A673 (cell line): ENCODE measurements at regions not wholly inside any gene's neighbourhood (a gene's known extent, or its start where the extent isn't known, plus 50 kb on each side); places are given as distances from the start of the nearest gene placed in this dataset.

Source experiments
- BruUV-seq: library from RNA; stranded (reverse); fragments of 400-500 nt; replicated peaks from 2 replicates; lab custom pipeline; 2021; lab: Mats Ljungman, UMichigan
- CTCF ChIA-PET: fragments of 300-600 bp; sonication (Branson Sonifier 250); formaldehyde crosslinking; loops from one replicate; lab custom pipeline; 2022; ENCODE audit warnings: antibody characterized with exemption; lab: Charles Lee
- POLR2A ChIA-PET: fragments of 300-600 bp; sonication (Branson Sonifier 250); formaldehyde crosslinking; loops from one replicate; lab custom pipeline; 2022; ENCODE audit warnings: antibody characterized with exemption; ENCODE audit not compliant: low non-redundant PET; lab: Charles Lee
- DNase-seq: peaks from one replicate; pipeline ENCODE4 v3.0.0-alpha.2; 2015; ENCODE audit warnings: low spot score
- H3K27ac ChIP-seq: fragments of 200-600 bp; sonication (generic); 2 replicates; pipeline ENCODE4 v1.5.1; 2016; ENCODE audit warnings: mixed run types, low read depth, mild to moderate bottlenecking, mixed read lengths, antibody characterized with exemption, low read length; ENCODE audit not compliant: poor library complexity, severe bottlenecking
- H3K27me3 ChIP-seq: fragments of 200-600 bp; sonication (generic); replicated peaks from 2 replicates; pipeline ENCODE4 v1.6.1; 2017; ENCODE audit warnings: mixed run types, low read depth, mild to moderate bottlenecking, mixed read lengths, antibody characterized with exemption, low read length; ENCODE audit not compliant: insufficient read depth, poor library complexity
- H3K36me3 ChIP-seq: fragments of 200-600 bp; sonication (generic); 2 replicates; pipeline ENCODE4 v1.6.1; 2016; ENCODE audit warnings: mixed run types, mild to moderate bottlenecking, mixed read lengths, antibody characterized with exemption, low read length; ENCODE audit not compliant: insufficient read depth, poor library complexity, severe bottlenecking
- H3K4me1 ChIP-seq: fragments of 200-600 bp; sonication (generic); 2 replicates; pipeline ENCODE4 v1.6.1; 2017; ENCODE audit warnings: mixed run types, mild to moderate bottlenecking, mixed read lengths, antibody characterized with exemption, low read length; ENCODE audit not compliant: insufficient read depth, poor library complexity, severe bottlenecking
- H3K4me3 ChIP-seq: fragments of 200-600 bp; sonication (generic); 2 replicates; pipeline ENCODE4 v1.5.1; 2016; ENCODE audit warnings: low read depth, mixed run types, mild to moderate bottlenecking, mixed read lengths, low read length; ENCODE audit not compliant: poor library complexity, severe bottlenecking
- H3K9me3 ChIP-seq: fragments of 200-600 bp; sonication (generic); 2 replicates; pipeline ENCODE4 v1.6.1; 2016; ENCODE audit warnings: mixed run types, low read depth, mild to moderate bottlenecking, mixed read lengths, antibody characterized with exemption, low read length; ENCODE audit not compliant: poor library complexity, severe bottlenecking
- EZH2 ChIP-seq: fragments of 200-600 bp; sonication (generic); IDR thresholded peaks from 2 replicates; pipeline ENCODE4 v1.6.1; 2017; ENCODE audit warnings: borderline replicate concordance, low read depth, mild to moderate bottlenecking, mixed read lengths, antibody characterized with exemption, low read length; ENCODE audit not compliant: poor library complexity, severe bottlenecking
- intact Hi-C: fragments of 100-400 bp; cut with micrococcal nuclease; formaldehyde crosslinking; loops from one replicate; pipeline ENCODE4 v1.10.0; 2022; ENCODE audit not compliant: unreplicated experiment
- TF ChIP-seq, protein P1 (sequence below): fragments of 300-800, 200-600 bp; sonication (generic); conservative IDR thresholded peaks from 2 replicates; pipeline ENCODE4 v1.5.1; 2017; ENCODE audit warnings: low read depth, mild to moderate bottlenecking, antibody characterized with exemption, low read length, moderate library complexity, mixed read lengths

GRCh38 chr4:23539969-23540569, 349.8 kb downstream of the PPARGC1A start:
- ChIA-PET POLR2A (no interaction called here), CTCF (no interaction called here)
- Histone ChIP-seq H3K27me3 (no peaks in the 10 kb centered on the region), H3K36me3 (no peaks in the 10 kb centered on the region), H3K4me1 (no peaks in the 10 kb centered on the region), H3K9me3 (peaks cover 43% of the 10 kb centered on the region), H3K27ac (no peak overlapping the region), H3K4me3 (no peak overlapping the region)
- no TSS peak for BruUV-seq
- TF ChIP-seq, protein P1, sequence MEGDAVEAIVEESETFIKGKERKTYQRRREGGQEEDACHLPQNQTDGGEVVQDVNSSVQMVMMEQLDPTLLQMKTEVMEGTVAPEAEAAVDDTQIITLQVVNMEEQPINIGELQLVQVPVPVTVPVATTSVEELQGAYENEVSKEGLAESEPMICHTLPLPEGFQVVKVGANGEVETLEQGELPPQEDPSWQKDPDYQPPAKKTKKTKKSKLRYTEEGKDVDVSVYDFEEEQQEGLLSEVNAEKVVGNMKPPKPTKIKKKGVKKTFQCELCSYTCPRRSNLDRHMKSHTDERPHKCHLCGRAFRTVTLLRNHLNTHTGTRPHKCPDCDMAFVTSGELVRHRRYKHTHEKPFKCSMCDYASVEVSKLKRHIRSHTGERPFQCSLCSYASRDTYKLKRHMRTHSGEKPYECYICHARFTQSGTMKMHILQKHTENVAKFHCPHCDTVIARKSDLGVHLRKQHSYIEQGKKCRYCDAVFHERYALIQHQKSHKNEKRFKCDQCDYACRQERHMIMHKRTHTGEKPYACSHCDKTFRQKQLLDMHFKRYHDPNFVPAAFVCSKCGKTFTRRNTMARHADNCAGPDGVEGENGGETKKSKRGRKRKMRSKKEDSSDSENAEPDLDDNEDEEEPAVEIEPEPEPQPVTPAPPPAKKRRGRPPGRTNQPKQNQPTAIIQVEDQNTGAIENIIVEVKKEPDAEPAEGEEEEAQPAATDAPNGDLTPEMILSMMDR: no peak
- no peak for TF ChIP-seq EZH2
- no peak for DNase-seq
- intact Hi-C loops: no loop called here

DNA sequence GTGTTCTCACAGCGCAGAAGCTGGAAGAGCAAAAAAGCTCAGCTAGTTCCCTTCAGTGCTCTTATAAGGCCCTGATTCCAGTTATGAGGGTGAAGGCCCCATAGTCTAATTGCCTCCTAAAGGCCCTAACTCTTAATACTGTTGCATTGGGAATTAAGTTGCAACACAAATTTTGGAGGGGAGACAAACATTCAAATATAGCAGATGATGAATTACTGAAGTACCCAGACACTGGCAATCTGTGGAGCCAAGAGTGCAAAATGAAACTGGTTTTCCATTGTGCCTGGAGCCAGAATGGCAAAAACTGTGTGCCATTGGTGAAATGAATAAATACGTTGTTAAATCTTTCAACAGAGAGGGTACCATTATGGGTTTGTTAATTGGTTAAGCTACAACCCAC, 356.0 kb downstream of the PPARGC1A start:
- intact Hi-C loops: no loop called here
- Histone ChIP-seq H3K36me3 (no peaks in the 10 kb centered on the region), H3K9me3 (peaks cover 45% of the 10 kb centered on the region), H3K4me1 (no peaks in the 10 kb centered on the region), H3K27me3 (no peaks in the 10 kb centered on the region), H3K4me3 (no peak overlapping the region), H3K27ac (no peak overlapping the region)
- ChIA-PET POLR2A (no interaction called here), CTCF (no interaction called here)
- no peak for DNase-seq
- no TSS peak for BruUV-seq
- TF ChIP-seq, protein P1: no peak
- no peak for TF ChIP-seq EZH2

DNA sequence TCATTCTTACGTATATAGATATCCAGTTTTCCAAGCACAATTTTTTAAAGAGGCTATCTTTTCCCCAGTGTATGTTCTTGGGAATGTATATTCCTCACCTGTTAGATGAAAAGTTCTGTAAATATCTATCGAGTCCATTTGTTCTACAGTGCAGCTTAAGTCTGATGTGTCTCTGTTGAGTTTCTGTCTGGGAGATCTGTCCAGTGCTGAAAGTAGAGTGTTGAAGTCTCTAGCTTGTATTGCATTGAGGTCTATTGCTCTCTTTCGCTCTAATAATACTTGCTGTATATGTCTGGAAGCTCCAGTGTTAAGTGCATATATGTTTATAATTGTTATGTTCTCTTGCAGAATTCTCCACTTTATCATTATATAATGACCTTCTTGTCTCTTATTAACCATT, 373.1 kb downstream of the PPARGC1A start:
- Histone ChIP-seq H3K27me3 (no peaks in the 10 kb centered on the region), H3K9me3 (peaks cover 24% of the 10 kb centered on the region), H3K4me1 (no peaks in the 10 kb centered on the region), H3K36me3 (no peaks in the 10 kb centered on the region), H3K27ac (no peak overlapping the region), H3K4me3 (no peak overlapping the region)
- no peak for DNase-seq
- intact Hi-C loops: no loop called here
- no TSS peak for BruUV-seq
- ChIA-PET POLR2A (no interaction called here), CTCF (no interaction called here)
- TF ChIP-seq, protein P1: no peak
- TF ChIP-seq EZH2: no peak
